ENCODE measurements at regions not wholly inside any gene's neighbourhood (a gene's known extent, or its start where the extent isn't known, plus 50 kb on each side); places are given as distances from the start of the nearest gene placed in this dataset.

DNA sequence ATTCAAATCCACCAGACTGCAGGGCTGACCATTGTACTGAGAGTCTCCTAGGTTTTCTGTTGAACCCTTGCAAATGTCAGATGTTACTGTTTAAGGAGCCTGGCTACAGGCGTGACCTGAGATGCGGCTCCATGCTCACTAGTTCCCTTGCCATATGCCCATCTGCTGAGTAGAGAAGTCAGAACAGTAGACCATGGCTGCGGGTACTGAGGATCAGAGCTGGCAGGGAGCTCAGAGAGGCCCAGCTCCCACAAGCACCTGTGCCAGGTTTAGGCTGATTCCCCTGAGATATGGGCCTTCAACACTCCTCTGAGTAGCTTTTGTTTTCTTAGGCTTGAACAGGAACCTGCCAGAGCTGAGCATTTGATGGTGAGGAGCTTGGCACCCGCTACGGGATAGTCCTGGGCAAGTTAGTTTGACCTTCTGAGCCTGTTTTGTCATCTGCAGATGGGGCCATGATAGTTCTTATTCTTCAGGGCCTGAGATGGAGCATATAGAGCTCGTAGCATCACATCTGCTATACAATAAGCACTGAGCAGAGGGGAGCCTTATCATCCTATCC, 83.7 kb downstream of the BOD1 start:
- H2BK5ac ChIP-seq (ENCODE audit: low read depth, low read length) = no peak overlapping the region
- no peak overlapping the region for H4K91ac ChIP-seq (replicated peaks; ENCODE audit: insufficient read length, low read length)
- H3K23ac ChIP-seq (ENCODE audit: insufficient read length) = no peak overlapping the region
- no peak overlapping the region for H2BK12ac ChIP-seq (ENCODE audit: low read depth, low read length)
- FAIRE-seq (no peak), DNase-seq (ENCODE audit: low read depth in 1 of 2, low spot score in 2 of 2) (no peak)
- H3K79me1 ChIP-seq (ENCODE audit: low read depth, low read length) = no peaks in the 10 kb centered on the region
- no peak overlapping the region for H3K4ac ChIP-seq (replicated peaks; ENCODE audit: insufficient read length, low read depth, low read length)
- H3K14ac ChIP-seq (ENCODE audit: insufficient read length) = no peak overlapping the region
- H3K27ac ChIP-seq (ENCODE audit: low read depth, low read length) = no peak overlapping the region
- no peak overlapping the region for H3K4me3 ChIP-seq (ENCODE audit: extremely low read depth in 1 of 4, insufficient read depth in 2 of 4, low read depth in 3 of 4, low read length in 4 of 4)
- no peak overlapping the region for H3K4me2 ChIP-seq (ENCODE audit: insufficient read depth in 1 of 2, low read depth in 2 of 2, low read length in 2 of 2)
- no peak overlapping the region for H2BK15ac ChIP-seq (ENCODE audit: low read length)
- CTCF ChIA-PET (ENCODE audit: partially characterized antibody) = interaction anchor here (0.6 to 2.0 kb wide), 8 partner anchors 8 to 513 kb away, joined by 3 to 8 read pairs (median 3); partner anchors contain the start of gene NSG2
- H2AK5ac ChIP-seq (ENCODE audit: low read depth, low read length) = no peak overlapping the region
- no peak overlapping the region for H2BK120ac ChIP-seq (replicated peaks; ENCODE audit: low read depth, low read length)
- no peak overlapping the region for H4K8ac ChIP-seq (ENCODE audit: extremely low read depth, insufficient read depth, low read length)
- H4K5ac ChIP-seq (ENCODE audit: insufficient read length, low read depth, low read length) = no peak overlapping the region
- WGBS, 2 experiments (ENCODE audit: extremely low coverage in 1 of 2, insufficient coverage in 1 of 2, insufficient read length in 1 of 2, insufficient replicate concordance in 2 of 2, low coverage in 1 of 2, low lambda C conversion rate in 2 of 2, missing lambda C conversion rate in 1 of 2) = 81% methylated on average over 6 of the region's 6 CpGs; no CpG with 5 or more reads in 1 of the 2 experiments
- no peaks in the 10 kb centered on the region for H3K9me3 ChIP-seq (ENCODE audit: insufficient read depth in 2 of 2, low read depth in 1 of 2, low read length in 1 of 2)
- H3K27me3 ChIP-seq (replicated peaks in 1 of 4; ENCODE audit: control insufficient read depth in 3 of 4, extremely low read depth in 1 of 4, insufficient read depth in 3 of 4, low read length in 3 of 4) = peaks cover 0 to 1% (median 0%) of the 10 kb centered on the region in 4 experiments; a peak in 1 of 7 replicates
- no peaks in the 10 kb centered on the region for H3K4me1 ChIP-seq (replicated peaks in 1 of 4; ENCODE audit: control insufficient read depth in 3 of 4, insufficient read depth in 4 of 4, low read length in 3 of 4)
- POLR2A ChIA-PET (ENCODE audit: partially characterized antibody) = no interaction called here
- no peak overlapping the region for H3K56ac ChIP-seq (replicated peaks; ENCODE audit: insufficient read length, low read depth, low read length)
- no peaks in the 10 kb centered on the region for H3K36me3 ChIP-seq (ENCODE audit: control insufficient read depth in 2 of 4, insufficient read depth in 4 of 4, low read length in 3 of 4)
- H3K18ac ChIP-seq (ENCODE audit: extremely low read depth, low read length) = no peak overlapping the region
- H2BK20ac ChIP-seq (ENCODE audit: low read length) = no peak overlapping the region
- no peaks in the 10 kb centered on the region for H4K20me1 ChIP-seq (replicated peaks in 1 of 2; ENCODE audit: control insufficient read depth in 1 of 2, insufficient read depth in 2 of 2, low read length in 2 of 2)
- no peak overlapping the region for H3K9ac ChIP-seq (replicated peaks in 1 of 4; ENCODE audit: extremely low read depth in 1 of 4, low read depth in 3 of 4, low read length in 3 of 4)
- no peak overlapping the region for H2AFZ ChIP-seq (ENCODE audit: low read length)
- 0 out of 2 replicates have a peak, but pooled peaks cover 2% of the 10 kb centered on the region for H3K23me2 ChIP-seq (ENCODE audit: low read depth, low read length)
- H3K79me2 ChIP-seq (ENCODE audit: control insufficient read depth in 1 of 2, insufficient read depth in 2 of 2, low read length in 2 of 2) = no peaks in the 10 kb centered on the region
- TF ChIP-seq SP1 (IDR thresholded peaks at IDR 0.05; ENCODE audit: low read depth, low read length) (no peak), TAF1 (IDR thresholded peaks at IDR 0.05; ENCODE audit: low read depth, low read length) (no peak), RAD21 (IDR thresholded peaks at IDR 0.05 in 1 of 2, conservative IDR thresholded peaks at IDR 0.05 in 1 of 2; ENCODE audit: low read depth in 2 of 2, low read length in 2 of 2) (no peak), ASH2L (IDR thresholded peaks at IDR 0.05; ENCODE audit: low read length) (no peak), E2F6 (IDR thresholded peaks at IDR 0.05) (no peak), RXRA (IDR thresholded peaks at IDR 0.05; ENCODE audit: insufficient read depth, low read depth, low read length) (no peak), POU5F1 (IDR thresholded peaks at IDR 0.05; ENCODE audit: low read depth, low read length) (no peak), CEBPB (IDR thresholded peaks at IDR 0.05; ENCODE audit: low read depth, low read length) (no peak), JUND (IDR thresholded peaks at IDR 0.05; ENCODE audit: low read length) (no peak), HDAC2 (IDR thresholded peaks at IDR 0.05; ENCODE audit: borderline replicate concordance in 1 of 2, low read depth in 2 of 2, low read length in 2 of 2) (no peak), RNF2 (IDR thresholded peaks at IDR 0.05; ENCODE audit: borderline replicate concordance, low read depth, low read length, missing control alignments, poor library complexity, severe bottlenecking) (no peak), SIRT6 (IDR thresholded peaks at IDR 0.05; ENCODE audit: low read length) (no peak)

Measured in H1 (cell line).